SK-N-SH (cell line): ENCODE measurements at regions not wholly inside any gene's neighbourhood (a gene's known extent, or its start where the extent isn't known, plus 50 kb on each side); places are given as distances from the start of the nearest gene placed in this dataset.

Experiments
- CTCF ChIA-PET: fragments of 300-600, 350-600 bp; formaldehyde crosslinking; extraction: SDS; loops from one replicate; lab custom pipeline; 2021; lab: Yijun Ruan, JAX
- POLR2A ChIA-PET: fragments of 350-600 bp; sonication (Branson Sonifier 250); formaldehyde crosslinking; extraction: SDS; loops from one replicate; lab custom pipeline; 2020; ENCODE audit warnings: antibody characterized with exemption, inconsistent platforms; lab: Yijun Ruan, JAX
- DNase-seq: peaks from one replicate; pipeline ENCODE4 v3.0.0; 2012
- H2AFZ ChIP-seq: fragments of 200-600 bp; sonication (generic); 2 replicates; pipeline ENCODE4 v1.8.1; 2016; ENCODE audit warnings: antibody characterized with exemption, mild to moderate bottlenecking, low read depth
- H3F3A ChIP-seq: fragments of 200-600 bp; sonication (generic); replicated peaks from 2 replicates; pipeline ENCODE3; 2016; ENCODE audit warnings: antibody characterized with exemption, mild to moderate bottlenecking; ENCODE audit not compliant: insufficient read depth
- H3K27ac ChIP-seq, 2 experiments: fragments of 200-500 bp in 1 of 2; fragments of 200-600 bp in 1 of 2; sonication (Bioruptor generic) in 1 of 2; sonication (generic), shearing (Covaris generic) in 1 of 2; 2 replicates each; pipeline versions ENCODE4 v1.5.1 to v1.6.1; 2014 to 2016; ENCODE audit warnings: low read depth in 2 of 2, inconsistent platforms in 1 of 2, low read length in 1 of 2, mild to moderate bottlenecking in 1 of 2, mixed read lengths in 1 of 2
- H3K27me3 ChIP-seq: fragments of 200-600 bp; sonication (generic), shearing (Covaris generic); 2 replicates; pipeline ENCODE4 v1.6.1; 2016; ENCODE audit warnings: mixed run types; ENCODE audit not compliant: insufficient read depth
- H3K36me3 ChIP-seq, 2 experiments: fragments of 200-500 bp in 1 of 2; fragments of 200-600 bp in 1 of 2; sonication (Bioruptor generic) in 1 of 2; sonication (generic) in 1 of 2; replicated peaks in 1 of 2; 2 replicates each; pipeline versions ENCODE3 to v1.5.1; 2014 to 2016; ENCODE audit warnings: low read length in 1 of 2, mild to moderate bottlenecking in 1 of 2; ENCODE audit not compliant: insufficient read depth in 2 of 2, control insufficient read depth in 1 of 2
- H3K4me1 ChIP-seq, 2 experiments: fragments of 200-500 bp in 1 of 2; fragments of 200-600 bp in 1 of 2; sonication (Bioruptor generic) in 1 of 2; sonication (generic), shearing (Covaris generic) in 1 of 2; 2 replicates each; pipeline versions ENCODE4 v1.5.1 to v1.6.1; 2014 to 2016; ENCODE audit warnings: low read depth in 1 of 2, low read length in 1 of 2, mixed run types in 1 of 2; ENCODE audit not compliant: insufficient read depth in 2 of 2, control insufficient read depth in 1 of 2
- H3K4me2 ChIP-seq: fragments of 200-600 bp; sonication (generic), shearing (Covaris generic); 2 replicates; pipeline ENCODE4 v1.6.1; 2017; ENCODE audit warnings: mixed run types
- H3K4me3 ChIP-seq, 2 experiments: fragments of 200-500 bp in 1 of 2; fragments of 200-600 bp in 1 of 2; sonication (Bioruptor generic) in 1 of 2; sonication (generic), shearing (Covaris generic) in 1 of 2; 2 replicates each; pipeline versions ENCODE4 v1.5.1 to v1.8.1; 2014 to 2016; ENCODE audit warnings: low read depth in 2 of 2, inconsistent platforms in 1 of 2, low read length in 1 of 2, mild to moderate bottlenecking in 1 of 2, mixed read lengths in 1 of 2, moderate library complexity in 1 of 2
- H3K79me2 ChIP-seq: fragments of 200-600 bp; sonication (generic); 2 replicates; pipeline ENCODE4 v1.8.1; 2017; ENCODE audit warnings: mild to moderate bottlenecking; ENCODE audit not compliant: insufficient read depth
- H3K9ac ChIP-seq: fragments of 200-600 bp; sonication (generic); 2 replicates; pipeline ENCODE4 v1.6.1; 2017; ENCODE audit warnings: mixed run types
- H3K9me2 ChIP-seq: fragments of 200-600 bp; sonication (generic); 2 replicates; pipeline ENCODE4 v1.6.1; 2017; ENCODE audit warnings: mixed run types
- H3K9me3 ChIP-seq: fragments of 200-600 bp; sonication (generic); 2 replicates; pipeline ENCODE4 v1.6.1; 2017; ENCODE audit warnings: mixed run types, mild to moderate bottlenecking, moderate library complexity
- H4K20me1 ChIP-seq: fragments of 200-600 bp; sonication (generic); 2 replicates; pipeline ENCODE4 v1.6.1; 2017; ENCODE audit warnings: mild to moderate bottlenecking, mixed run types; ENCODE audit not compliant: insufficient read depth
- ELF1 ChIP-seq: IDR thresholded peaks from 2 replicates; pipeline ENCODE4 v1.4.0; 2012
- FOXJ3 ChIP-seq: sonication (generic); formaldehyde crosslinking; IDR thresholded peaks from 2 replicates; pipeline ENCODE4 v1.5.1; 2020; ENCODE audit warnings: mild to moderate bottlenecking, missing genetic modification reagents
- GABPA ChIP-seq: IDR thresholded peaks from 2 replicates; pipeline ENCODE4 v1.4.0; 2012; ENCODE audit warnings: low read depth, mild to moderate bottlenecking
- GATA2 ChIP-seq: sonication (generic); formaldehyde crosslinking; IDR thresholded peaks from 2 replicates; pipeline ENCODE4 v1.5.0; 2020; ENCODE audit warnings: mild to moderate bottlenecking, missing genetic modification reagents
- JUND ChIP-seq: IDR thresholded peaks from 2 replicates; pipeline ENCODE4 v1.4.0; 2012
- POLR2AphosphoS5 ChIP-seq: IDR thresholded peaks from 2 replicates; pipeline ENCODE4 v1.6.1; 2012; ENCODE audit warnings: low read depth, low read length
- RCOR1 ChIP-seq: fragments of 150-350 bp; IDR thresholded peaks from 2 replicates; pipeline ENCODE4 v1.6.1; 2017; ENCODE audit warnings: antibody characterized with exemption, low read length
- RFX5 ChIP-seq: IDR thresholded peaks from 2 replicates; pipeline ENCODE4 v1.6.1; 2012; ENCODE audit warnings: mild to moderate bottlenecking, improper control_type of control experiment, low read length
- RXRA ChIP-seq: IDR thresholded peaks from 2 replicates; pipeline ENCODE4 v1.4.0; 2012; ENCODE audit warnings: low read depth, mild to moderate bottlenecking, borderline replicate concordance
- SIN3A ChIP-seq: IDR thresholded peaks from 2 replicates; pipeline ENCODE4 v1.6.1; 2012; ENCODE audit warnings: low read depth, mild to moderate bottlenecking, low read length, moderate library complexity, borderline replicate concordance
- TAF1 ChIP-seq: IDR thresholded peaks from 2 replicates; pipeline ENCODE4 v1.6.1; 2012; ENCODE audit warnings: low read depth, mild to moderate bottlenecking, low read length, moderate library complexity, borderline replicate concordance
- YY1 ChIP-seq: IDR thresholded peaks from 2 replicates; pipeline ENCODE4 v1.4.0; 2012; ENCODE audit warnings: low read depth, mild to moderate bottlenecking
- WGBS: methylation state at CpG from one replicate; pipeline ENCODE4 v1.1.6; 2017; ENCODE audit warnings: low lambda C conversion rate; 5-methylcytosine and 5-hydroxymethylcytosine counted together
- TF ChIP-seq, protein P1 (sequence below): fragments of 150-350 bp; IDR thresholded peaks from 2 replicates; pipeline ENCODE4 v1.6.1; 2017; ENCODE audit warnings: antibody characterized with exemption, low read length, low read depth, borderline replicate concordance
- TF ChIP-seq, protein P2 (sequence below): fragments of 200-600 bp; sonication (generic); IDR thresholded peaks from 2 replicates; pipeline ENCODE4 v1.6.1; 2017; ENCODE audit warnings: antibody characterized with exemption, mild to moderate bottlenecking, moderate library complexity
- TF ChIP-seq, protein P3 (sequence below): IDR thresholded peaks from 2 replicates; pipeline ENCODE4; 2012
- TF ChIP-seq, protein P4 (sequence below): IDR thresholded peaks from 2 replicates; pipeline ENCODE4 v1.4.0; 2012; ENCODE audit warnings: low read depth, borderline replicate concordance
- TF ChIP-seq, protein P5 (sequence below): IDR thresholded peaks from 2 replicates; pipeline ENCODE4 v1.4.0; 2012; ENCODE audit warnings: low read depth, borderline replicate concordance

DNA sequence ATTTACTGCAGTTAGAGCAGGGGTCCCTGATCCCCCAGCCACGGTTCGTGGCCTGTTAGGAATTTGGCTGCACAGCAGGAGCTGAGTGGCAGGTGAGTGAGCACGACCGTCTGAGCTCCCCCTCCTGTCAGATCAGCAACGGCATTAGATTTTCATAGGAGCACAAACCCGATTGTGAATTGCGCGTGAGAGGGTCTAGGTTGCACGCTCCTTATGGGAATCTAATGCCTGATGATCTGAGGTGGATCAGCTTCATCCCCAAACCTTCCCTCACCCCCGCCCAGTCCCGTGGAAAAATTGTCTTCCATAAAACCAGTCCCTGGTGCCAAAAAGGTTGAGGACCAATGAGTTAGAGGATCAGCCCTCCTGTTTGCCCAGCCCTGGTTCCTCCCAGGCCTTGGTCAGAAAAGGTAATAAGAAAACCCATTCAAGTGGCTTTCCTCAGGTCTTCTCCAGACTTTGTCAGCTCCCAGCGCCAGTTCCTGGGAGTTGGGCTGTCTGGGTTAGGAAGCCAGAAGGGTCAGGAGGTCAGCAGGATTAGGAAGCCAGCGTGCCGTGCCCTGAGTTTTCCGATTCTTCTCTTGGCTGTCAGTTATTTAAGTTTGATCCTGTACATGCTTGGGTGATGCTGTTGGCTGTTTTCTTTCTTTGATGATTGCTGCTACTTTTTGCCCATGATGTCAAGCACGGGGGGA lies 139.9 kb upstream of the PMEPA1 start (continued):
- no peak for TF ChIP-seq GABPA
- no peak for TF ChIP-seq ELF1
- no peak for TF ChIP-seq FOXJ3 (CRISPR knock-in tag)
- TF ChIP-seq GATA2, result no peak

DNA sequence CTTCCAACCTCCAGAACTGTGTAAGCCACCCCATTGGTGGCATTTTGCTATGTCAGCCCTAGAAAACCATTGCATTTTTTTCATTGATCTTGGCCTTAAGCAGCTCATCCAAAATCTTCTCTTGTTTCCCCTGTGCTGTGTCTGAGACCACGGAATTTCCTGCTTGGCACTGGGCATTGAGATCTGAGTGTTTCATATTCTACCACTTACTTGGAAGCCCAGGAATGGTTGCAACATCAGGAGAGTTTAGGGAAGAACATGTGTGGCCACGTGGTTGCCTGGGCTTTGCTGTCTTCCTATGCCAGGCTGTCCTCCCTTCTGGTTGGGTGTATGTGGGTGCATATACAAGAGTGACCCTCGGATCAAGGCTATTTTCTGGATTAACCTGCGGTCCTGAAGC lies 139.3 kb upstream of the PMEPA1 start:
- TF ChIP-seq, protein P1, sequence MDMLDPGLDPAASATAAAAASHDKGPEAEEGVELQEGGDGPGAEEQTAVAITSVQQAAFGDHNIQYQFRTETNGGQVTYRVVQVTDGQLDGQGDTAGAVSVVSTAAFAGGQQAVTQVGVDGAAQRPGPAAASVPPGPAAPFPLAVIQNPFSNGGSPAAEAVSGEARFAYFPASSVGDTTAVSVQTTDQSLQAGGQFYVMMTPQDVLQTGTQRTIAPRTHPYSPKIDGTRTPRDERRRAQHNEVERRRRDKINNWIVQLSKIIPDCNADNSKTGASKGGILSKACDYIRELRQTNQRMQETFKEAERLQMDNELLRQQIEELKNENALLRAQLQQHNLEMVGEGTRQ, result no peak
- TF ChIP-seq RCOR1 (no peak), TAF1 (no peak), POLR2AphosphoS5 (no peak), JUND (no peak), RXRA (no peak), SIN3A (no peak), YY1 (no peak), RFX5 (no peak)
- TF ChIP-seq, protein P2, sequence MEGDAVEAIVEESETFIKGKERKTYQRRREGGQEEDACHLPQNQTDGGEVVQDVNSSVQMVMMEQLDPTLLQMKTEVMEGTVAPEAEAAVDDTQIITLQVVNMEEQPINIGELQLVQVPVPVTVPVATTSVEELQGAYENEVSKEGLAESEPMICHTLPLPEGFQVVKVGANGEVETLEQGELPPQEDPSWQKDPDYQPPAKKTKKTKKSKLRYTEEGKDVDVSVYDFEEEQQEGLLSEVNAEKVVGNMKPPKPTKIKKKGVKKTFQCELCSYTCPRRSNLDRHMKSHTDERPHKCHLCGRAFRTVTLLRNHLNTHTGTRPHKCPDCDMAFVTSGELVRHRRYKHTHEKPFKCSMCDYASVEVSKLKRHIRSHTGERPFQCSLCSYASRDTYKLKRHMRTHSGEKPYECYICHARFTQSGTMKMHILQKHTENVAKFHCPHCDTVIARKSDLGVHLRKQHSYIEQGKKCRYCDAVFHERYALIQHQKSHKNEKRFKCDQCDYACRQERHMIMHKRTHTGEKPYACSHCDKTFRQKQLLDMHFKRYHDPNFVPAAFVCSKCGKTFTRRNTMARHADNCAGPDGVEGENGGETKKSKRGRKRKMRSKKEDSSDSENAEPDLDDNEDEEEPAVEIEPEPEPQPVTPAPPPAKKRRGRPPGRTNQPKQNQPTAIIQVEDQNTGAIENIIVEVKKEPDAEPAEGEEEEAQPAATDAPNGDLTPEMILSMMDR, result no peak
- TF ChIP-seq, protein P3, sequence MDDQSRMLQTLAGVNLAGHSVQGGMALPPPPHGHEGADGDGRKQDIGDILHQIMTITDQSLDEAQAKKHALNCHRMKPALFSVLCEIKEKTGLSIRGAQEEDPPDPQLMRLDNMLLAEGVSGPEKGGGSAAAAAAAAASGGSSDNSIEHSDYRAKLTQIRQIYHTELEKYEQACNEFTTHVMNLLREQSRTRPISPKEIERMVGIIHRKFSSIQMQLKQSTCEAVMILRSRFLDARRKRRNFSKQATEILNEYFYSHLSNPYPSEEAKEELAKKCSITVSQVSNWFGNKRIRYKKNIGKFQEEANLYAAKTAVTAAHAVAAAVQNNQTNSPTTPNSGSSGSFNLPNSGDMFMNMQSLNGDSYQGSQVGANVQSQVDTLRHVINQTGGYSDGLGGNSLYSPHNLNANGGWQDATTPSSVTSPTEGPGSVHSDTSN, result no peak
- TF ChIP-seq, protein P4, sequence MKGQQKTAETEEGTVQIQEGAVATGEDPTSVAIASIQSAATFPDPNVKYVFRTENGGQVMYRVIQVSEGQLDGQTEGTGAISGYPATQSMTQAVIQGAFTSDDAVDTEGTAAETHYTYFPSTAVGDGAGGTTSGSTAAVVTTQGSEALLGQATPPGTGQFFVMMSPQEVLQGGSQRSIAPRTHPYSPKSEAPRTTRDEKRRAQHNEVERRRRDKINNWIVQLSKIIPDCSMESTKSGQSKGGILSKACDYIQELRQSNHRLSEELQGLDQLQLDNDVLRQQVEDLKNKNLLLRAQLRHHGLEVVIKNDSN, result no peak
- TF ChIP-seq, protein P5, sequence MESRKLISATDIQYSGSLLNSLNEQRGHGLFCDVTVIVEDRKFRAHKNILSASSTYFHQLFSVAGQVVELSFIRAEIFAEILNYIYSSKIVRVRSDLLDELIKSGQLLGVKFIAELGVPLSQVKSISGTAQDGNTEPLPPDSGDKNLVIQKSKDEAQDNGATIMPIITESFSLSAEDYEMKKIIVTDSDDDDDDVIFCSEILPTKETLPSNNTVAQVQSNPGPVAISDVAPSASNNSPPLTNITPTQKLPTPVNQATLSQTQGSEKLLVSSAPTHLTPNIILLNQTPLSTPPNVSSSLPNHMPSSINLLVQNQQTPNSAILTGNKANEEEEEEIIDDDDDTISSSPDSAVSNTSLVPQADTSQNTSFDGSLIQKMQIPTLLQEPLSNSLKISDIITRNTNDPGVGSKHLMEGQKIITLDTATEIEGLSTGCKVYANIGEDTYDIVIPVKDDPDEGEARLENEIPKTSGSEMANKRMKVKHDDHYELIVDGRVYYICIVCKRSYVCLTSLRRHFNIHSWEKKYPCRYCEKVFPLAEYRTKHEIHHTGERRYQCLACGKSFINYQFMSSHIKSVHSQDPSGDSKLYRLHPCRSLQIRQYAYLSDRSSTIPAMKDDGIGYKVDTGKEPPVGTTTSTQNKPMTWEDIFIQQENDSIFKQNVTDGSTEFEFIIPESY, result no peak
- Histone ChIP-seq H3K9ac (no peak overlapping the region), H3F3A (no peaks in the 10 kb centered on the region), H3K36me3 (no peaks in the 10 kb centered on the region), H3K79me2 (no peaks in the 10 kb centered on the region), H3K4me3 (no peak overlapping the region), H2AFZ (no peak overlapping the region), H3K27ac (no peak overlapping the region), H3K9me3 (no peaks in the 10 kb centered on the region), H3K9me2 (no peaks in the 10 kb centered on the region), H3K27me3 (no peaks in the 10 kb centered on the region; the same call in 1 of the 2 replicates), H4K20me1 (no peaks in the 10 kb centered on the region), H3K4me1 (peaks cover 0 to 11% of the 10 kb centered on the region in 2 experiments; a peak in 1 of 4 replicates), H3K4me2 (no peak overlapping the region)
- ChIA-PET CTCF (no interaction called here), POLR2A (no interaction called here)
- WGBS, result 48% methylated on average over 4 of the region's 4 CpGs
- no peak for DNase-seq
